Adrenal gland (tissue), 9 donors: ENCODE measurements at regions not wholly inside any gene's neighbourhood (a gene's known extent, or its start where the extent isn't known, plus 50 kb on each side); places are given as distances from the start of the nearest gene placed in this dataset.

Experiments used
- DNase-seq, 7 donors: peaks; one replicate each; pipeline ENCODE4 v3.0.0-alpha.2; 2019 to 2020
- H3K27ac ChIP-seq, 5 donors: fragments of 200-600 bp; sonication (generic) in 4 of 5; 1 replicate in 3 of 5; 2 replicates in 2 of 5; pipeline versions ENCODE4 v1.5.1 to v1.8.0; 2016 to 2020; ENCODE audit warnings: mild to moderate bottlenecking in 1 of 5
- H3K27me3 ChIP-seq: fragments of 200-600 bp; 2 replicates; pipeline ENCODE4 v1.8.0; 2021
- H3K36me3 ChIP-seq, 2 donors: fragments of 200-600 bp; replicated peaks in 1 of 2; 1 replicate in 1 of 2; 2 replicates in 1 of 2; pipeline versions ENCODE4 v1.5.1 to v1.8.0; 2018 to 2022
- H3K4me1 ChIP-seq, 2 donors: fragments of 200-600 bp; replicated peaks in 1 of 2; 1 replicate in 1 of 2; 2 replicates in 1 of 2; pipeline versions ENCODE4 v1.5.1 to v1.8.0; 2018 to 2021
- H3K4me3 ChIP-seq, 4 donors: fragments of 200-600 bp; sonication (generic) in 3 of 4; one replicate each; pipeline ENCODE4 v1.5.1; 2016 to 2018
- H3K9me3 ChIP-seq, 3 donors: fragments of 200-600 bp; sonication (generic) in 1 of 3; replicated peaks in 1 of 3; 1 replicate in 2 of 3; 2 replicates in 1 of 3; pipeline versions ENCODE4 v1.5.1 to v1.8.0; 2016 to 2021
- CTCF ChIP-seq, 6 experiments: fragments of 450-650 bp in 4 of 6; fragments of 200-600 bp in 2 of 6; sonication (generic) in 1 of 6; IDR thresholded peaks; 1 replicate in 5 of 6; 2 replicates in 1 of 6; pipeline versions ENCODE4 v1.5.1 to v1.8.0; 2016 to 2021; ENCODE audit warnings: antibody characterized with exemption in 6 of 6, mild to moderate bottlenecking in 2 of 6, moderate library complexity in 1 of 6
- POLR2A ChIP-seq, 2 donors: fragments of 450-650 bp; IDR thresholded peaks; one replicate each; pipeline ENCODE4 v1.6.1; 2017; ENCODE audit warnings: antibody characterized with exemption in 2 of 2, mild to moderate bottlenecking in 2 of 2, moderate library complexity in 1 of 2
- WGBS, 4 donors: extraction: QIAGEN DNeasy Blood & Tissue Kit in 2 of 4; methylation state at CpG; one replicate each; pipeline versions ENCODE4 v1.1.5 to v1.1.7; 2013 to 2017; 5-methylcytosine and 5-hydroxymethylcytosine counted together
- intact Hi-C, 2 donors: fragments of 100-400 bp; cut with DNase I; formaldehyde crosslinking; loops; one replicate each; pipeline versions ENCODE4 v1.14.1 to v1.15.0; 2022 to 2023
- donor health status: healthy with polysubstance abuse.
- donor health status: Bipolar disorder and iron deficiency.
- donor health status: DM: yes; HTN: yes; CAD: no.
- donor health status: DM: no; HTN: no; CAD: no.
- donor health status: DM: no; HTN: no; CAD: no.

- intact Hi-C loops: no loop called here
- TF ChIP-seq POLR2A (IDR thresholded peaks at IDR 0.05): no peak
These were observed 284.5 kb downstream of the DEPDC1B start for GRCh38 chr5:60415443-60415842.

GRCh38 chr5:60410427-60410826, 289.5 kb downstream of the DEPDC1B start:
- no peak for DNase-seq
- Histone ChIP-seq H3K9me3 (no peaks in the 10 kb centered on the region), H3K4me3 (no peak overlapping the region), H3K27ac (no peak overlapping the region), H3K4me1 (no peaks in the 10 kb centered on the region), H3K27me3 (no peaks in the 10 kb centered on the region), H3K36me3 (no peaks in the 10 kb centered on the region)
- TF ChIP-seq POLR2A (IDR thresholded peaks at IDR 0.05) (no peak), CTCF (IDR thresholded peaks at IDR 0.05) (no peak)
- WGBS, 4 donors: 56 to 84% (median 73%) methylated on average over 1 of the region's 1 CpG
- intact Hi-C loops: no loop called here

More at GRCh38 chr5:60415443-60415842, 284.5 kb downstream of the DEPDC1B start:
- WGBS, 4 donors: 93 to 96% (median 93%) methylated on average over 9 to 23 of the region's 23 CpGs
- H3K27ac ChIP-seq: no peak overlapping the region
- H3K4me3 ChIP-seq: no peak overlapping the region
- no peaks in the 10 kb centered on the region for H3K36me3 ChIP-seq
- no peaks in the 10 kb centered on the region for H3K4me1 ChIP-seq
- no peaks in the 10 kb centered on the region for H3K27me3 ChIP-seq
- DNase-seq: no peak
- no peaks in the 10 kb centered on the region for H3K9me3 ChIP-seq

- no peaks in the 10 kb centered on the region for H3K9me3 ChIP-seq
- no peak for TF ChIP-seq CTCF (IDR thresholded peaks at IDR 0.05)
- TF ChIP-seq POLR2A (IDR thresholded peaks at IDR 0.05): no peak
- H3K27me3 ChIP-seq: no peaks in the 10 kb centered on the region
- WGBS, 4 donors: 69 to 80% (median 74%) methylated on average over 1 of the region's 1 CpG
- no peak overlapping the region for H3K27ac ChIP-seq
- no peak overlapping the region for H3K4me3 ChIP-seq
- no peaks in the 10 kb centered on the region for H3K36me3 ChIP-seq
- intact Hi-C loops: no loop called here
- DNase-seq: no peak
- H3K4me1 ChIP-seq: no peaks in the 10 kb centered on the region
These were observed 295.8 kb downstream of the DEPDC1B start for GRCh38 chr5:60404171-60404570.

GRCh38 chr5:60403343-60404006, 296.5 kb downstream of the DEPDC1B start:
- H3K4me1 ChIP-seq: no peaks in the 10 kb centered on the region
- no peak overlapping the region for H3K27ac ChIP-seq
- DNase-seq: no peak
- whole genome bisulfite sequencing, 4 donors: 60 to 69% (median 65%) methylated on average over 1 of the region's 1 CpG
- no peak overlapping the region for H3K4me3 ChIP-seq
- no peak for TF ChIP-seq POLR2A (IDR thresholded peaks at IDR 0.05)
- TF ChIP-seq CTCF (IDR thresholded peaks at IDR 0.05): no peak
- H3K9me3 ChIP-seq: no peaks in the 10 kb centered on the region
- H3K36me3 ChIP-seq: no peaks in the 10 kb centered on the region
- H3K27me3 ChIP-seq: no peaks in the 10 kb centered on the region
- intact Hi-C loops: no loop called here

GRCh38 chr5:60402161-60402785, 297.7 kb downstream of the DEPDC1B start:
- Histone ChIP-seq H3K27me3 (no peaks in the 10 kb centered on the region), H3K4me3 (no peak overlapping the region), H3K27ac (no peak overlapping the region), H3K36me3 (no peaks in the 10 kb centered on the region), H3K4me1 (no peaks in the 10 kb centered on the region), H3K9me3 (no peaks in the 10 kb centered on the region)
- no peak for TF ChIP-seq CTCF (IDR thresholded peaks at IDR 0.05)
- no peak for TF ChIP-seq POLR2A (IDR thresholded peaks at IDR 0.05)
- DNase-seq: no peak
- WGBS, 4 donors: 70 to 79% (median 75%) methylated on average over 7 to 8 of the region's 8 CpGs
- intact Hi-C loops: no loop called here
